ENCODE measurements at regions not wholly inside any gene's neighbourhood (a gene's known extent, or its start where the extent isn't known, plus 50 kb on each side); places are given as distances from the start of the nearest gene placed in this dataset.

DNA sequence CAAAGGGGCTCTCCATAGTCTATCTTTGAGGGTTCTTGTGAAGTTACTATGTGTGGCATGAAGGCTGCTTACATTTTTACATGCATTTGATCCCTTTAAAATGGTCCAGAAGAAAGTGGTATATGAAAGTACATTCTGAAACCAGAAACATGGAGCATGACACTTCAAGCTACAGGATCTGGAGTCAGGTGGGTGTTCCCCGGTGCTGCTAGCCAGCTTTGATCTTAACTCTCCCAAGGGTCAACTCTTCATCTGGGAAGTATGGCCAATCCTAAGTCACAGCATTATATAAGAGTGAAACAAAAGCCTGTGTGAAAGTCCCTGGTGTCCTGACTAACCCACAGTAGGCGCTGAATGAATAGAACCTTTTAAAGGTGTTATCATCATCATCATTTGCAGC is 91.0 kb upstream of the TAS2R1 start:
- CTCF ChIA-PET, result no interaction called here

DNA sequence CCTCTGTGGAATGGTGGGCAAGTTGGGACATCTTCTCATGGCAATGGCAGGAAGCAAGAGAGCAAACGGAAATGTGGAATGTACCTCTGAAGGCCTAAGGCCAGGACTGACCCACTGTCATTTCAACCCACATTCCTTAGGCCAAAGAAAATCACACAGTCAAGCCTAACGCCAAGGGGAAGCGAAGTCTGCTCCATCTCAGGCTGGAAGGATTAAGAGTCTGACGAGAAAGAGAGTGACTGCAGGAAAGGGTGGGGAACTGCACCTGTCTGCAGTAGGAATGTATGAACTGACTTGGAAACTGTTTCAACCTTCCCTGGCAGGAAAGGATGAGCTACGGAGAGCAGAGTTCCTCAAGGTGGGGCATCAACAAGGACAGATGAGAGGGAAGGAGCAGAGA is 90.2 kb upstream of the TAS2R1 start:
- no peaks in the 10 kb centered on the region for H3K36me3 ChIP-seq (ENCODE audit: control insufficient read depth in 2 of 2, insufficient read depth in 1 of 2, low read length in 2 of 2)
- ChIA-PET POLR2A (no interaction called here), CTCF (no interaction called here)
- H3K4me3 ChIP-seq (ENCODE audit: low read depth, low read length), result no peak overlapping the region
- no peak overlapping the region for H3K27ac ChIP-seq (ENCODE audit: extremely low read depth, low read depth, low read length)
- H3K4me1 ChIP-seq (ENCODE audit: control insufficient read depth, insufficient read depth, low read length), result no peaks in the 10 kb centered on the region
- H3K9me3 ChIP-seq (ENCODE audit: control insufficient read depth, insufficient read depth, low read depth, low read length), result no peaks in the 10 kb centered on the region
- TF ChIP-seq, protein P1, sequence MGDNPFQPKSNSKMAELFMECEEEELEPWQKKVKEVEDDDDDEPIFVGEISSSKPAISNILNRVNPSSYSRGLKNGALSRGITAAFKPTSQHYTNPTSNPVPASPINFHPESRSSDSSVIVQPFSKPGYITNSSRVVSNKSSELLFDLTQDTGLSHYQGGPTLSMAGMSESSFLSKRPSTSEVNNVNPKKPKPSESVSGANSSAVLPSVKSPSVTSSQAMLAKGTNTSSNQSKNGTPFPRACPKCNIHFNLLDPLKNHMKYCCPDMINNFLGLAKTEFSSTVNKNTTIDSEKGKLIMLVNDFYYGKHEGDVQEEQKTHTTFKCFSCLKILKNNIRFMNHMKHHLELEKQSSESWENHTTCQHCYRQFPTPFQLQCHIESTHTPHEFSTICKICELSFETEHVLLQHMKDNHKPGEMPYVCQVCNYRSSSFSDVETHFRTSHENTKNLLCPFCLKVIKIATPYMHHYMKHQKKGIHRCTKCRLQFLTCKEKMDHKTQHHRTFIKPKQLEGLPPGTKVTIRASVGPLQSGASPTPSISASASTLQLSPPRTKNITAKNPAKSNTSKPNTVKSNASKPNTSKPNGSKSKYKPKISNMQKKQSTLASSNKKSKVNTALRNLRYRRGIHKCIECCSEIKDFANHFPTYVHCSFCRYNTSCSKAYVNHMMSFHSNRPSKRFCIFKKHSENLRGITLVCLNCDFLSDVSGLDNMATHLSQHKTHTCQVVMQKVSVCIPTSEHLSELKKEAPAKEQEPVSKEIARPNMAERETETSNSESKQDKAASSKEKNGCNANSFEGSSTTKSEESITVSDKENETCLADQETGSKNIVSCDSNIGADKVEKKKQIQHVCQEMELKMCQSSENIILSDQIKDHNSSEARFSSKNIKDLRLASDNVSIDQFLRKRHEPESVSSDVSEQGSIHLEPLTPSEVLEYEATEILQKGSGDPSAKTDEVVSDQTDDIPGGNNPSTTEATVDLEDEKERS (tag by site-specific recombination; IDR thresholded peaks at IDR 0.05), result no peak
- TF ChIP-seq ZNF146 (tag by site-specific recombination; IDR thresholded peaks at IDR 0.05) (no peak), ZNF621 (tag by site-specific recombination; IDR thresholded peaks at IDR 0.05) (no peak), KLF9 (tag by site-specific recombination; IDR thresholded peaks at IDR 0.05; ENCODE audit: low read depth) (no peak), ZNF324 (tag by site-specific recombination; IDR thresholded peaks at IDR 0.05) (no peak), ZFP41 (tag by site-specific recombination; IDR thresholded peaks at IDR 0.05; ENCODE audit: borderline replicate concordance) (no peak), ZNF426 (tag by site-specific recombination; IDR thresholded peaks at IDR 0.05) (no peak), KLF1 (tag by site-specific recombination; IDR thresholded peaks at IDR 0.05) (no peak), ZNF473 (tag by site-specific recombination; IDR thresholded peaks at IDR 0.05) (no peak), GFI1B (tag by site-specific recombination; IDR thresholded peaks at IDR 0.05) (no peak), ZNF239 (tag by site-specific recombination; IDR thresholded peaks at IDR 0.05) (no peak), ZNF544 (tag by site-specific recombination; IDR thresholded peaks at IDR 0.05) (no peak), ZNF830 (tag by site-specific recombination; IDR thresholded peaks at IDR 0.05; ENCODE audit: low read depth) (no peak), ZBTB1 (tag by site-specific recombination; IDR thresholded peaks at IDR 0.05) (no peak)
- TF ChIP-seq, protein P2, sequence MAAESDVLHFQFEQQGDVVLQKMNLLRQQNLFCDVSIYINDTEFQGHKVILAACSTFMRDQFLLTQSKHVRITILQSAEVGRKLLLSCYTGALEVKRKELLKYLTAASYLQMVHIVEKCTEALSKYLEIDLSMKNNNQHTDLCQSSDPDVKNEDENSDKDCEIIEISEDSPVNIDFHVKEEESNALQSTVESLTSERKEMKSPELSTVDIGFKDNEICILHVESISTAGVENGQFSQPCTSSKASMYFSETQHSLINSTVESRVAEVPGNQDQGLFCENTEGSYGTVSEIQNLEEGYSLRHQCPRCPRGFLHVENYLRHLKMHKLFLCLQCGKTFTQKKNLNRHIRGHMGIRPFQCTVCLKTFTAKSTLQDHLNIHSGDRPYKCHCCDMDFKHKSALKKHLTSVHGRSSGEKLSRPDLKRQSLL (tag by site-specific recombination; IDR thresholded peaks at IDR 0.05), result no peak
- TF ChIP-seq, protein P3, sequence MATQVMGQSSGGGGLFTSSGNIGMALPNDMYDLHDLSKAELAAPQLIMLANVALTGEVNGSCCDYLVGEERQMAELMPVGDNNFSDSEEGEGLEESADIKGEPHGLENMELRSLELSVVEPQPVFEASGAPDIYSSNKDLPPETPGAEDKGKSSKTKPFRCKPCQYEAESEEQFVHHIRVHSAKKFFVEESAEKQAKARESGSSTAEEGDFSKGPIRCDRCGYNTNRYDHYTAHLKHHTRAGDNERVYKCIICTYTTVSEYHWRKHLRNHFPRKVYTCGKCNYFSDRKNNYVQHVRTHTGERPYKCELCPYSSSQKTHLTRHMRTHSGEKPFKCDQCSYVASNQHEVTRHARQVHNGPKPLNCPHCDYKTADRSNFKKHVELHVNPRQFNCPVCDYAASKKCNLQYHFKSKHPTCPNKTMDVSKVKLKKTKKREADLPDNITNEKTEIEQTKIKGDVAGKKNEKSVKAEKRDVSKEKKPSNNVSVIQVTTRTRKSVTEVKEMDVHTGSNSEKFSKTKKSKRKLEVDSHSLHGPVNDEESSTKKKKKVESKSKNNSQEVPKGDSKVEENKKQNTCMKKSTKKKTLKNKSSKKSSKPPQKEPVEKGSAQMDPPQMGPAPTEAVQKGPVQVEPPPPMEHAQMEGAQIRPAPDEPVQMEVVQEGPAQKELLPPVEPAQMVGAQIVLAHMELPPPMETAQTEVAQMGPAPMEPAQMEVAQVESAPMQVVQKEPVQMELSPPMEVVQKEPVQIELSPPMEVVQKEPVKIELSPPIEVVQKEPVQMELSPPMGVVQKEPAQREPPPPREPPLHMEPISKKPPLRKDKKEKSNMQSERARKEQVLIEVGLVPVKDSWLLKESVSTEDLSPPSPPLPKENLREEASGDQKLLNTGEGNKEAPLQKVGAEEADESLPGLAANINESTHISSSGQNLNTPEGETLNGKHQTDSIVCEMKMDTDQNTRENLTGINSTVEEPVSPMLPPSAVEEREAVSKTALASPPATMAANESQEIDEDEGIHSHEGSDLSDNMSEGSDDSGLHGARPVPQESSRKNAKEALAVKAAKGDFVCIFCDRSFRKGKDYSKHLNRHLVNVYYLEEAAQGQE (tag by site-specific recombination; IDR thresholded peaks at IDR 0.05), result no peak
- TF ChIP-seq, protein P4, sequence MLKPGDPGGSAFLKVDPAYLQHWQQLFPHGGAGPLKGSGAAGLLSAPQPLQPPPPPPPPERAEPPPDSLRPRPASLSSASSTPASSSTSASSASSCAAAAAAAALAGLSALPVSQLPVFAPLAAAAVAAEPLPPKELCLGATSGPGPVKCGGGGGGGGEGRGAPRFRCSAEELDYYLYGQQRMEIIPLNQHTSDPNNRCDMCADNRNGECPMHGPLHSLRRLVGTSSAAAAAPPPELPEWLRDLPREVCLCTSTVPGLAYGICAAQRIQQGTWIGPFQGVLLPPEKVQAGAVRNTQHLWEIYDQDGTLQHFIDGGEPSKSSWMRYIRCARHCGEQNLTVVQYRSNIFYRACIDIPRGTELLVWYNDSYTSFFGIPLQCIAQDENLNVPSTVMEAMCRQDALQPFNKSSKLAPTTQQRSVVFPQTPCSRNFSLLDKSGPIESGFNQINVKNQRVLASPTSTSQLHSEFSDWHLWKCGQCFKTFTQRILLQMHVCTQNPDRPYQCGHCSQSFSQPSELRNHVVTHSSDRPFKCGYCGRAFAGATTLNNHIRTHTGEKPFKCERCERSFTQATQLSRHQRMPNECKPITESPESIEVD (tag by site-specific recombination; IDR thresholded peaks at IDR 0.05), result no peak
- TF ChIP-seq, protein P5, sequence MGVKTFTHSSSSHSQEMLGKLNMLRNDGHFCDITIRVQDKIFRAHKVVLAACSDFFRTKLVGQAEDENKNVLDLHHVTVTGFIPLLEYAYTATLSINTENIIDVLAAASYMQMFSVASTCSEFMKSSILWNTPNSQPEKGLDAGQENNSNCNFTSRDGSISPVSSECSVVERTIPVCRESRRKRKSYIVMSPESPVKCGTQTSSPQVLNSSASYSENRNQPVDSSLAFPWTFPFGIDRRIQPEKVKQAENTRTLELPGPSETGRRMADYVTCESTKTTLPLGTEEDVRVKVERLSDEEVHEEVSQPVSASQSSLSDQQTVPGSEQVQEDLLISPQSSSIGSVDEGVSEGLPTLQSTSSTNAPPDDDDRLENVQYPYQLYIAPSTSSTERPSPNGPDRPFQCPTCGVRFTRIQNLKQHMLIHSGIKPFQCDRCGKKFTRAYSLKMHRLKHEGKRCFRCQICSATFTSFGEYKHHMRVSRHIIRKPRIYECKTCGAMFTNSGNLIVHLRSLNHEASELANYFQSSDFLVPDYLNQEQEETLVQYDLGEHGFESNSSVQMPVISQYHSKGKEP (tag by site-specific recombination; IDR thresholded peaks at IDR 0.05), result no peak

More for the DNA sequence above, 91.0 kb upstream of the TAS2R1 start:
- Histone ChIP-seq H3K4me3 (ENCODE audit: low read depth, low read length) (no peak overlapping the region), H3K36me3 (ENCODE audit: control insufficient read depth in 2 of 2, insufficient read depth in 1 of 2, low read length in 2 of 2) (no peaks in the 10 kb centered on the region), H3K27ac (ENCODE audit: extremely low read depth, low read depth, low read length) (no peak overlapping the region), H3K9me3 (ENCODE audit: control insufficient read depth, insufficient read depth, low read depth, low read length) (no peaks in the 10 kb centered on the region), H3K4me1 (ENCODE audit: control insufficient read depth, insufficient read depth, low read length) (no peaks in the 10 kb centered on the region)
- TF ChIP-seq GFI1B (tag by site-specific recombination; IDR thresholded peaks at IDR 0.05), result no peak
- no peak for TF ChIP-seq KLF16 (tag by site-specific recombination; IDR thresholded peaks at IDR 0.05)
- TF ChIP-seq ZNF785 (tag by site-specific recombination; IDR thresholded peaks at IDR 0.05), result no peak
- no peak for TF ChIP-seq GLI2 (tag by site-specific recombination; IDR thresholded peaks at IDR 0.05; ENCODE audit: borderline replicate concordance, low read depth)
- POLR2A ChIA-PET, result no interaction called here

Measured in HEK293 (cell line).